Amygdala (tissue), 56 donors: ENCODE measurements at regions not wholly inside any gene's neighbourhood (a gene's known extent, or its start where the extent isn't known, plus 50 kb on each side); places are given as distances from the start of the nearest gene placed in this dataset.

Experiments used
- DNase-seq, 56 donors: peaks; one replicate each; lab custom pipeline; 2025; lab: John Stamatoyannopoulos, UW

- DNase-seq, result no peak
Measured at GRCh38 chr16:87000001-87000400, 317.2 kb downstream of the C16orf95 start.

- DNase-seq, result peak in 1 of 56 donors; percentile 5
Measured at GRCh38 chr16:87002717-87003413, 314.3 kb downstream of the C16orf95 start.

- no peak for DNase-seq
Measured at GRCh38 chr16:87003414-87003755, 313.8 kb downstream of the C16orf95 start.

DNA sequence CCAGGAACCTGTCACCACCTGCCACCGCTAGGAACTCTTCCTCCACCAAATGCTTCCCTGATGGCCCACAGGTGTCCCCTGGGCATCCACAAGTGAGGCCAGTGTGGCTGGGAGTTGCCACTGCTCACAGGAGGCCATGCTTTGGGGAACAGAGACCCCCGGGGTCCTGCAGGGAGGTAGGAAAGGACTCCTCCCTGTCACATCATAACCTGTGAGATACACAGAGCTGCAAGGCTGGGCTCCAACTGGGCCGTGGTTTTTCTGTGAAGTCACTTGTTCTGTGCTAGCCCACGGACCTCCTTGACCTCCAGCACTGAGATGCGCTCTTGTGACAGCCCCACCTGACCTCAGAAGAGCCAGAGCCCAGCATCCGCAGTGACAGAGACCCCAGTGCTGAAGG, 311.2 kb downstream of the C16orf95 start:
- DNase-seq, result no peak

GRCh38 chr16:87006789-87007745, 310.1 kb downstream of the C16orf95 start:
- no peak for DNase-seq

DNA sequence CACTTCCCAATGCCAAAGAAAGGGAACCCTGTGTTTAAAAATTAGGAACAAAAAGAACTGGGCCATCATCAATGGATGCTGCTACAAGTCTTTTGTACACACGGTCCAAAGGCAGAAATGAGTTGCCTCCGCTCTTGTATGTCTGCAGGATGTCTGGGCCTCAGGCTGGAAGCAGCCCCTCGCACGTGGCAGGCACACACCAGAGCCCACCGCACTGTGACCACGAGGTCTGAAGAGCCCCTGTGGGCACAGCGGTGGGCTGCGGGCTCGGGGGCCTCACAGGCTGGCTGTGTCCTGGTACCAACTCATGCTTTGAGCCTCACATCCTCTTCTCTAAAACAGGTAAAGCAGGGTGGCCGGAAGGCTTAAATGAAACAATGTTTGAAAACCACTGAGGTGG, 309.3 kb downstream of the C16orf95 start:
- no peak for DNase-seq

DNA sequence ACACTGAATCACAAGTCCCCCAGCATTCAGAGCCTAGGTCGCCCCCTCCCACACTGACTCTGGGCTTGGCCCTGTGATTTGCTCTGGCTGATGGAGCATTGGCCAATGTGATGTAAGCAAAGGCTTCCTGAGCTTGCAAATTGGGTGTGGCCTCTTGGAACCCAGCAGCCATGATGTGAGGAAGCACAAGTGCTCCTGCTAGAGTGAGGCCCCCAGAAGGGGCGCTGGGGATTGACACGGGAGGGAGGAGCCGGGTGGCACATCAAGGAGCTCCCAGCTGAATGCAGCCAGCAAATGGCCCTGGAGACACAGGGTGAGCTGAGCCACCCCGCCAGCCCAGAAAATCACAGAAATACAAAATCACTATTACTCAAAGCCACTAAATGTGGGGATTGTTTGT, 308.5 kb downstream of the C16orf95 start:
- DNase-seq, result no peak

GRCh38 chr16:87012954-87013938, 303.9 kb downstream of the C16orf95 start:
- DNase-seq, result no peak

GRCh38 chr16:87014112-87014511, 303.1 kb downstream of the C16orf95 start:
- DNase-seq, result no peak

DNA sequence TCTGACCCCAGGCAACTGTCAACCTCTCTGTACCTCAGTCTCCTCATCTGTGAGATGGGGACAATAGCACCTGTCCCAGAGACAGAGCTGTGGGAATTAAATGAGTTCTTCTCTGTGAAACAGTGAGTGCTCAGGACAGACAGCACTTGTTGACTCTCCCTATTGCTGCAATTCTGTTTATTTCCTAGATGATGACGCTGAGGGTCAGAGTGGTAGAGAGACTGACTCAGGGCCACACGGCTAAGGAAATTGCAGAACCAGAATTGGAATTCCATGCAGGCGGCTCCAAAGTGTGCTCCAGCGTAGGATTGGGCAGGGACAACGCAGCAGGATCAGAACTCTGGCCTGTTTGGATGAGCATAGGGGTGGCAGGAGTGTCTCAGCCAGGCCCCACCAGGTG, 302.2 kb downstream of the C16orf95 start:
- no peak for DNase-seq

DNA sequence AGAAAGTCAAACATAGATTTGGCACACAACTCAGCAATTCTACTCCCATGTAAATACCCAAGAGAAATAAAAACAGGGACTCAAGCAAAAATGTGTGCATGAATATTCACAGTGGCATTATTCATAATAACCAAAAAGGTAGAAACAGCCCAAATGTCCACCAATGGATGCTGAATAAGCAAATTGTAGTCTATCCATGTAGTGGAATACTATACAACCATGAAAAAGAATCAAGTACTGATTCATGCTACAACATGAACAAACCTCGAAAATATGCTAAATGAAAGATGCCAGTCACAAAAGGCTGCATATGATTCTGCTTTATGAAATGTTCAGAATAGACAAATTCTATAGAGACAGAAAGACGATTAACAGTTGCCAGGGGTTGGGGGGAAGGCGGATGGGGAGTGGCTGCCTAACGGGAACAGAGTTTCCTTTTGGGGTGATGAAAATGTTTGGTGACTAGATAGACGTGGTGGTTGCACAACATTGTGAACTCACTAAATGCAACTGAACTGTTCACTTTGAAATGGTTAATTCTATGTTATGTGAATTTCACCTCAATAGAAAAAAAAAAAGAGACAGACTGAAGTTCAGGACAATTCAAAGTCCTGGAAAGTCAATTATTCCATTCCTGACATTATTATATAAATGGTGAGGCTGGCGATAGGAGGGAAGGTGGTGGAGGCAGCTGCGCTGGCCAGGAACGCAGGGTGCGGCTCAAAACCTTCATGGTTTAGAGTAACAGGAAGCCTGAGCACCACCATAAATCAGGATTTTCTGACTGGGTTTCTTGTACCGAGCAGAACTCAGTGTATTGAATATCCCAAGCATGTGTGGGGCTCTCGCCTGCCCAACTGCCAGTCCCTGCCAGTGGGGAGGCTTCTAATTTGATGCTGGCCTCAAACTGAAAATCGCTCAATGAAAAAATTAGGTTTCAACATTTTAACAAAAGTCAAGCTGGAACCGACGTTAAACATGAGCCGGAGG, 300.9 kb downstream of the C16orf95 start:
- no peak for DNase-seq

GRCh38 chr16:87017371-87018012, 299.7 kb downstream of the C16orf95 start:
- no peak for DNase-seq

DNA sequence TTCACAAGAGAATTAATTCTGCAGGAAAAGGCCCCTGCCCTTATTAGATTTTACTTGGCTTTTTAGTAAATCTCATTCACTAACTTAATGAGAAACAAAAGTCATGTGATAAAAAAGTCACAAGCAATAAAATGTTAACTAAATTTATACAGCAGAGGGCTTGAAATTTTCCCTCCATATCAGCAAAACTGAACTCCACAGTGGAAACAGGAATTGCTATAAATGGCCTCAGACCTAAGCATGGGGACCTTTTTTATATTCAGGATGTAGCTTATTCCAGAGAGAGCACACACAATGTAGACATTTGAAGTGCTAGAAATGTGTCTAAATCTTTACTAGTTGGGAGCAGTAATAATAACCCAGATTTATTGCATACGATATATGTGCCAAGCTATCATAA, 291.5 kb downstream of the C16orf95 start:
- no peak for DNase-seq

DNA sequence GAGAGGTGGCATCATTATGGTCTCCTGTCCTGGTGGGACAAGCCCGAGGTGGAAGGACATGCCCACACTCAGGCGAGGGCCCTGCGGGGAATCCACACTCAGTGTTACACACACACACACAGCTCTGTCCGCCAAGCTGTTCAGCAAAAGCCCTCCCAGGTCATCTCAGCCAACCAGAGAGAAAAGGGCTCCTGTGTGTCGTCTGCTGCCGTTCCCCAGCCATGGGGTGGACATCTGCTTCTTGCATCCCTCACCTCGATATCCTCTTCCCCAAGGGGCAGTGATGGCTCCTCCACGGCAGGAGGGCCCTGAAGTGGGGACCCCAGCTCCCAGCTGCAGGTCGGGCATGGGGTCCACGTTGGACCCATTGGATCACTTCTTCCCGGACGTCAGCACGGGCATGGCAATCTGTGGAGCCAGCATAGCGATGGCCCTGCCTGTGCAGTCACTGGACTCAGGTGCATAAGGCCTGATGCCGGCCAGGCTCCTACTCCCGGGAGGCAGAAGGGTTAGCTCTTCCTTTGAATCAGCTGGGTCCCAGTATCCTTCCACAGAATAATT, 290.1 kb downstream of the C16orf95 start:
- DNase-seq, result no peak

GRCh38 chr16:87028481-87029320, 288.5 kb downstream of the C16orf95 start:
- no peak for DNase-seq

GRCh38 chr16:87032554-87032953, 284.6 kb downstream of the C16orf95 start:
- no peak for DNase-seq

GRCh38 chr16:87033021-87033471, 284.1 kb downstream of the C16orf95 start:
- no peak for DNase-seq
